HepG2 (cell line): ENCODE measurements at regions not wholly inside any gene's neighbourhood (a gene's known extent, or its start where the extent isn't known, plus 50 kb on each side); places are given as distances from the start of the nearest gene placed in this dataset.

Source experiments
- ARID2 ChIP-seq: sonication (generic); formaldehyde crosslinking; IDR thresholded peaks from 2 replicates; pipeline ENCODE4 v1.8.1; 2022; ENCODE audit warnings: mild to moderate bottlenecking, missing genetic modification reagents, borderline replicate concordance
- ASH2L ChIP-seq: fragments of 300-600, 200-600 bp; sonication (generic); IDR thresholded peaks from 2 replicates; pipeline ENCODE4 v1.7.0; 2017; ENCODE audit warnings: low read depth, mild to moderate bottlenecking, moderate library complexity, mixed read lengths, low read length; ENCODE audit not compliant: insufficient read length
- BCL6 ChIP-seq: IDR thresholded peaks from 2 replicates; pipeline ENCODE4 v1.6.1; 2016; ENCODE audit warnings: missing genetic modification reagents, missing compliant biosample characterization
- CEBPG ChIP-seq: IDR thresholded peaks from 2 replicates; pipeline ENCODE4 v1.6.1; 2016
- FOSL2 ChIP-seq: sonication (generic); formaldehyde crosslinking; IDR thresholded peaks from 2 replicates; pipeline ENCODE4 v1.4.0; 2020; ENCODE audit warnings: missing genetic modification reagents
- ISL2 ChIP-seq: sonication (generic); formaldehyde crosslinking; IDR thresholded peaks from 2 replicates; pipeline ENCODE4 v1.5.0; 2020; ENCODE audit warnings: missing genetic modification reagents
- RFX3 ChIP-seq: IDR thresholded peaks from 2 replicates; pipeline ENCODE4 v1.6.1; 2016; ENCODE audit warnings: missing biosample characterization, missing genetic modification reagents
- SALL1 ChIP-seq: sonication (generic); formaldehyde crosslinking; IDR thresholded peaks from 2 replicates; pipeline ENCODE4 v1.8.0; 2022; ENCODE audit warnings: mild to moderate bottlenecking, missing genetic modification reagents
- SIX1 ChIP-seq: sonication (generic); formaldehyde crosslinking; IDR thresholded peaks from 2 replicates; pipeline ENCODE4 v1.4.0; 2020; ENCODE audit warnings: missing genetic modification reagents, borderline replicate concordance
- TP53 ChIP-seq: sonication (generic); formaldehyde crosslinking; conservative IDR thresholded peaks from 2 replicates; pipeline ENCODE4 v1.4.0; 2020; ENCODE audit warnings: missing genetic modification reagents
- ZNF335 ChIP-seq: sonication (generic); formaldehyde crosslinking; IDR thresholded peaks from 2 replicates; pipeline ENCODE4 v1.4.0; 2020; ENCODE audit warnings: missing genetic modification reagents
- ZNF644 ChIP-seq: IDR thresholded peaks from 2 replicates; pipeline ENCODE4 v1.6.1; 2016; ENCODE audit warnings: low read depth
- ZNF652 ChIP-seq: IDR thresholded peaks from 2 replicates; pipeline ENCODE4 v1.6.1; 2016; ENCODE audit warnings: low read depth, borderline replicate concordance
- ZNF670 ChIP-seq: sonication (generic); formaldehyde crosslinking; IDR thresholded peaks from 2 replicates; pipeline ENCODE4 v1.8.0; 2022; ENCODE audit warnings: mild to moderate bottlenecking, missing genetic modification reagents, borderline replicate concordance
- TF ChIP-seq, protein P1 (sequence below): sonication (generic); formaldehyde crosslinking; IDR thresholded peaks from 2 replicates; pipeline ENCODE4 v1.5.0; 2020; ENCODE audit warnings: mild to moderate bottlenecking, missing genetic modification reagents, borderline replicate concordance
- TF ChIP-seq, protein P2 (sequence below): sonication (generic); formaldehyde crosslinking; IDR thresholded peaks from 2 replicates; pipeline ENCODE4 v1.5.1; 2020; ENCODE audit warnings: mild to moderate bottlenecking, moderate library complexity, missing genetic modification reagents
- TF ChIP-seq, protein P3 (sequence below): sonication (generic); formaldehyde crosslinking; conservative IDR thresholded peaks from 2 replicates; pipeline ENCODE4 v1.8.1; 2023; ENCODE audit warnings: missing genetic modification reagents
- TF ChIP-seq, protein P4 (sequence below): sonication (generic); formaldehyde crosslinking; IDR thresholded peaks from 2 replicates; pipeline ENCODE4 v1.8.0; 2022; ENCODE audit warnings: mild to moderate bottlenecking, missing genetic modification reagents, moderate library complexity
- TF ChIP-seq, protein P5 (sequence below): sonication (generic); formaldehyde crosslinking; IDR thresholded peaks from 2 replicates; pipeline ENCODE4 v1.5.0; 2020; ENCODE audit warnings: mild to moderate bottlenecking, missing genetic modification reagents

DNA sequence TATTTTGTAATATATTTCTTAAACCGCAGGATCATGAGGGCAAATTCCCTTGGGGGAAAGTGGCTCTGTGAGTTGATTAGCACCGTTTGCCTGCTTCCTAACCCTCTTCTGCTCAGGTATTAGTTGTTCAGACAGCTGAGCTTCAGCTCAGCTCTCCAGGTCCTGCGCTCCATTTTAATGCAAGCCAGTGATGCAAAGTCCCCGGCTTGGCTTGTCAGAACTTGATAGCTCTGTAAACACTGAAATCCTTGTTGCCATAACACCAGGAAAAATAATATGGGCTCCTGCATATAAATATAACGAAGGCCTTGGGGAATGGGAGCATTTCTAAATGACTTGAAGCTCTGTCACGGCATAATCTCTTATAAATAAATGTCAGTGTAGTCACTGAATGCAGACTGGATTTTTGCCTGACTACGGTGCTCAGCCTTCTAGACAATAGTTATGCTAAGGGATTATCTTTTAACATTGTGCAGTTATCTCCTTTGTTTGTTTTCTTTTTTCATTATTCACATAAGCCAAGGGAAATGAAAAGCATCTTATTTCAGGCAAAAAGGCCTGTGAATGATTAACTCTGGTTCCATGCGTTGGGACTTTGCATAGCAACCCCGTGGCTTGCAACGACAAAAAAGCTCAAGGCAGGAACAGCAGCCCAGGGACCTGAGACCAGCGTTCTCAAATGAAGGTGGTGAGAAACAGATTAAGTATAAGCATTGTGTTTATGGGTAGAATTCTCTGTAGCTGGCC, 253.2 kb downstream of the SPRY1 start (continued):
- TF ChIP-seq, protein P1, sequence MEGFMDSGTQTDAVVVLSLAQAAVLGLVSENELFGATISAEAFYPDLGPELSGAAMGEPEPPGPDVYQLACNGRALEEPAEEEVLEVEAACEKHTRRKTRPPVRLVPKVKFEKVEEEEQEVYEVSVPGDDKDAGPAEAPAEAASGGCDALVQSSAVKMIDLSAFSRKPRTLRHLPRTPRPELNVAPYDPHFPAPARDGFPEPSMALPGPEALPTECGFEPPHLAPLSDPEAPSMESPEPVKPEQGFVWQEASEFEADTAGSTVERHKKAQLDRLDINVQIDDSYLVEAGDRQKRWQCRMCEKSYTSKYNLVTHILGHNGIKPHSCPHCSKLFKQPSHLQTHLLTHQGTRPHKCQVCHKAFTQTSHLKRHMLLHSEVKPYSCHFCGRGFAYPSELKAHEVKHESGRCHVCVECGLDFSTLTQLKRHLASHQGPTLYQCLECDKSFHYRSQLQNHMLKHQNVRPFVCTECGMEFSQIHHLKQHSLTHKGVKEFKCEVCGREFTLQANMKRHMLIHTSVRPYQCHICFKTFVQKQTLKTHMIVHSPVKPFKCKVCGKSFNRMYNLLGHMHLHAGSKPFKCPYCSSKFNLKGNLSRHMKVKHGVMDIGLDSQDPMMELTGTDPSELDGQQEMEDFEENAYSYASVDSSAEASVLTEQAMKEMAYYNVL (CRISPR knock-in tag), result peak; percentile 80; the same call in 1 of the 2 replicates
- TF ChIP-seq, protein P2, sequence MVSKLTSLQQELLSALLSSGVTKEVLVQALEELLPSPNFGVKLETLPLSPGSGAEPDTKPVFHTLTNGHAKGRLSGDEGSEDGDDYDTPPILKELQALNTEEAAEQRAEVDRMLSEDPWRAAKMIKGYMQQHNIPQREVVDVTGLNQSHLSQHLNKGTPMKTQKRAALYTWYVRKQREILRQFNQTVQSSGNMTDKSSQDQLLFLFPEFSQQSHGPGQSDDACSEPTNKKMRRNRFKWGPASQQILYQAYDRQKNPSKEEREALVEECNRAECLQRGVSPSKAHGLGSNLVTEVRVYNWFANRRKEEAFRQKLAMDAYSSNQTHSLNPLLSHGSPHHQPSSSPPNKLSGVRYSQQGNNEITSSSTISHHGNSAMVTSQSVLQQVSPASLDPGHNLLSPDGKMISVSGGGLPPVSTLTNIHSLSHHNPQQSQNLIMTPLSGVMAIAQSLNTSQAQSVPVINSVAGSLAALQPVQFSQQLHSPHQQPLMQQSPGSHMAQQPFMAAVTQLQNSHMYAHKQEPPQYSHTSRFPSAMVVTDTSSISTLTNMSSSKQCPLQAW (CRISPR knock-in tag), result peak; percentile 93
- peak; percentile 81 for TF ChIP-seq RFX3 (CRISPR knock-in tag)
- peak; percentile 56 for TF ChIP-seq BCL6
- peak; percentile 56 for TF ChIP-seq CEBPG (CRISPR knock-in tag)
- no peak for TF ChIP-seq ZNF652
- TF ChIP-seq TP53 (CRISPR knock-in tag), result 0 out of 2 replicates have a peak, but pooled peaks have one; percentile 46
- TF ChIP-seq ASH2L, result peak; percentile 99
- TF ChIP-seq ZNF670 (CRISPR knock-in tag), result no peak
- TF ChIP-seq, protein P3, sequence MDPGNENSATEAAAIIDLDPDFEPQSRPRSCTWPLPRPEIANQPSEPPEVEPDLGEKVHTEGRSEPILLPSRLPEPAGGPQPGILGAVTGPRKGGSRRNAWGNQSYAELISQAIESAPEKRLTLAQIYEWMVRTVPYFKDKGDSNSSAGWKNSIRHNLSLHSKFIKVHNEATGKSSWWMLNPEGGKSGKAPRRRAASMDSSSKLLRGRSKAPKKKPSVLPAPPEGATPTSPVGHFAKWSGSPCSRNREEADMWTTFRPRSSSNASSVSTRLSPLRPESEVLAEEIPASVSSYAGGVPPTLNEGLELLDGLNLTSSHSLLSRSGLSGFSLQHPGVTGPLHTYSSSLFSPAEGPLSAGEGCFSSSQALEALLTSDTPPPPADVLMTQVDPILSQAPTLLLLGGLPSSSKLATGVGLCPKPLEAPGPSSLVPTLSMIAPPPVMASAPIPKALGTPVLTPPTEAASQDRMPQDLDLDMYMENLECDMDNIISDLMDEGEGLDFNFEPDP, result 0 out of 2 replicates have a peak, but pooled peaks have one; percentile 39
- TF ChIP-seq ISL2 (CRISPR knock-in tag), result peak; percentile 64
- no peak for TF ChIP-seq ZNF335
- 0 out of 2 replicates have a peak, but pooled peaks have one; percentile 44 for TF ChIP-seq ZNF644 (CRISPR knock-in tag)
- 0 out of 2 replicates have a peak, but pooled peaks have one; percentile 66 for TF ChIP-seq ARID2 (CRISPR knock-in tag)
- TF ChIP-seq, protein P4, sequence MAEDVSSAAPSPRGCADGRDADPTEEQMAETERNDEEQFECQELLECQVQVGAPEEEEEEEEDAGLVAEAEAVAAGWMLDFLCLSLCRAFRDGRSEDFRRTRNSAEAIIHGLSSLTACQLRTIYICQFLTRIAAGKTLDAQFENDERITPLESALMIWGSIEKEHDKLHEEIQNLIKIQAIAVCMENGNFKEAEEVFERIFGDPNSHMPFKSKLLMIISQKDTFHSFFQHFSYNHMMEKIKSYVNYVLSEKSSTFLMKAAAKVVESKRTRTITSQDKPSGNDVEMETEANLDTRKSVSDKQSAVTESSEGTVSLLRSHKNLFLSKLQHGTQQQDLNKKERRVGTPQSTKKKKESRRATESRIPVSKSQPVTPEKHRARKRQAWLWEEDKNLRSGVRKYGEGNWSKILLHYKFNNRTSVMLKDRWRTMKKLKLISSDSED (CRISPR knock-in tag), result no peak
- TF ChIP-seq, protein P5, sequence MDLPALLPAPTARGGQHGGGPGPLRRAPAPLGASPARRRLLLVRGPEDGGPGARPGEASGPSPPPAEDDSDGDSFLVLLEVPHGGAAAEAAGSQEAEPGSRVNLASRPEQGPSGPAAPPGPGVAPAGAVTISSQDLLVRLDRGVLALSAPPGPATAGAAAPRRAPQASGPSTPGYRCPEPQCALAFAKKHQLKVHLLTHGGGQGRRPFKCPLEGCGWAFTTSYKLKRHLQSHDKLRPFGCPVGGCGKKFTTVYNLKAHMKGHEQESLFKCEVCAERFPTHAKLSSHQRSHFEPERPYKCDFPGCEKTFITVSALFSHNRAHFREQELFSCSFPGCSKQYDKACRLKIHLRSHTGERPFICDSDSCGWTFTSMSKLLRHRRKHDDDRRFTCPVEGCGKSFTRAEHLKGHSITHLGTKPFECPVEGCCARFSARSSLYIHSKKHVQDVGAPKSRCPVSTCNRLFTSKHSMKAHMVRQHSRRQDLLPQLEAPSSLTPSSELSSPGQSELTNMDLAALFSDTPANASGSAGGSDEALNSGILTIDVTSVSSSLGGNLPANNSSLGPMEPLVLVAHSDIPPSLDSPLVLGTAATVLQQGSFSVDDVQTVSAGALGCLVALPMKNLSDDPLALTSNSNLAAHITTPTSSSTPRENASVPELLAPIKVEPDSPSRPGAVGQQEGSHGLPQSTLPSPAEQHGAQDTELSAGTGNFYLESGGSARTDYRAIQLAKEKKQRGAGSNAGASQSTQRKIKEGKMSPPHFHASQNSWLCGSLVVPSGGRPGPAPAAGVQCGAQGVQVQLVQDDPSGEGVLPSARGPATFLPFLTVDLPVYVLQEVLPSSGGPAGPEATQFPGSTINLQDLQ (CRISPR knock-in tag), result no peak
- TF ChIP-seq SIX1 (CRISPR knock-in tag), result peak; percentile 64
- TF ChIP-seq SALL1 (CRISPR knock-in tag), result peak; percentile 64
- no peak for TF ChIP-seq FOSL2 (CRISPR knock-in tag)
